Nephron (organoid): ENCODE measurements at regions not wholly inside any gene's neighbourhood (a gene's known extent, or its start where the extent isn't known, plus 50 kb on each side); places are given as distances from the start of the nearest gene placed in this dataset.

Source experiments
- H3K27ac Mint-ChIP-seq, 3 experiments: 2 replicates each; pipeline ENCODE4 v1.8.0; 2020; ENCODE audit warnings: mixed read lengths in 3 of 3, mild to moderate bottlenecking in 2 of 3, moderate library complexity in 1 of 3
- H3K27me3 Mint-ChIP-seq: 2 replicates; pipeline ENCODE4 v1.8.0; 2021; ENCODE audit warnings: low read depth, mild to moderate bottlenecking, moderate library complexity, mixed read lengths
- H3K36me3 Mint-ChIP-seq: 2 replicates; pipeline ENCODE4 v1.8.0; 2020; ENCODE audit warnings: low read depth, mixed read lengths
- H3K4me1 Mint-ChIP-seq: 2 replicates; pipeline ENCODE4 v1.8.0; 2020; ENCODE audit warnings: mixed read lengths
- H3K4me3 Mint-ChIP-seq, 3 experiments: 2 replicates each; pipeline ENCODE4 v1.8.0; 2020; ENCODE audit warnings: mild to moderate bottlenecking in 3 of 3, mixed read lengths in 3 of 3, moderate library complexity in 2 of 3
- H3K9me3 Mint-ChIP-seq: 2 replicates; pipeline ENCODE4 v1.8.0; 2020; ENCODE audit warnings: mixed read lengths
- CTCF ChIP-seq, 3 experiments: fragments of 200-600 bp; sonication (generic); IDR thresholded peaks; one replicate each; pipeline ENCODE4 v1.5.0; 2021; ENCODE audit warnings: antibody characterized with exemption in 3 of 3; ENCODE audit not compliant: unreplicated experiment in 3 of 3

GRCh38 chr3:148158210-148158609 lies 539.5 kb upstream of the AGTR1 start:
- Mint-ChIP-seq H3K27ac (no peak overlapping the region), H3K9me3 (peaks cover 3% of the 10 kb centered on the region), H3K36me3 (no peaks in the 10 kb centered on the region), H3K4me3 (no peak overlapping the region), H3K4me1 (no peaks in the 10 kb centered on the region), H3K27me3 (no peaks in the 10 kb centered on the region)
- TF ChIP-seq CTCF (IDR thresholded peaks at IDR 0.05; ENCODE audit: unreplicated experiment in 3 of 3): no peak

- Mint-ChIP-seq H3K27me3 (no peaks in the 10 kb centered on the region), H3K4me1 (no peaks in the 10 kb centered on the region), H3K36me3 (no peaks in the 10 kb centered on the region), H3K9me3 (peaks cover 3% of the 10 kb centered on the region), H3K4me3 (no peak overlapping the region), H3K27ac (no peak overlapping the region)
- TF ChIP-seq CTCF (IDR thresholded peaks at IDR 0.05; ENCODE audit: unreplicated experiment in 3 of 3): no peak
Observed at GRCh38 chr3:148162132-148162531, 535.6 kb upstream of the AGTR1 start.

GRCh38 chr3:148168347-148168746 lies 529.4 kb upstream of the AGTR1 start:
- no peaks in the 10 kb centered on the region for H3K36me3 Mint-ChIP-seq
- H3K9me3 Mint-ChIP-seq: no peaks in the 10 kb centered on the region
- no peaks in the 10 kb centered on the region for H3K4me1 Mint-ChIP-seq
- no peak for TF ChIP-seq CTCF (IDR thresholded peaks at IDR 0.05; ENCODE audit: unreplicated experiment in 3 of 3)
- H3K4me3 Mint-ChIP-seq: no peak overlapping the region
- H3K27ac Mint-ChIP-seq: no peak overlapping the region
- H3K27me3 Mint-ChIP-seq: no peaks in the 10 kb centered on the region

GRCh38 chr3:148173851-148174250 lies 523.9 kb upstream of the AGTR1 start:
- no peaks in the 10 kb centered on the region for H3K27me3 Mint-ChIP-seq
- no peaks in the 10 kb centered on the region for H3K9me3 Mint-ChIP-seq
- H3K4me3 Mint-ChIP-seq: no peak overlapping the region
- H3K27ac Mint-ChIP-seq: peak overlapping the region in 1 of 3 experiments; percentile 29
- no peaks in the 10 kb centered on the region for H3K36me3 Mint-ChIP-seq
- H3K4me1 Mint-ChIP-seq: peaks cover 13% of the 10 kb centered on the region
- TF ChIP-seq CTCF (IDR thresholded peaks at IDR 0.05; ENCODE audit: unreplicated experiment in 3 of 3): no peak

GRCh38 chr3:148175214-148175613 lies 522.5 kb upstream of the AGTR1 start:
- Mint-ChIP-seq H3K27me3 (no peaks in the 10 kb centered on the region), H3K27ac (no peak overlapping the region), H3K4me1 (peaks cover 13% of the 10 kb centered on the region), H3K36me3 (no peaks in the 10 kb centered on the region), H3K9me3 (no peaks in the 10 kb centered on the region), H3K4me3 (no peak overlapping the region)
- no peak for TF ChIP-seq CTCF (IDR thresholded peaks at IDR 0.05; ENCODE audit: unreplicated experiment in 3 of 3)

GRCh38 chr3:148178503-148178902 lies 519.2 kb upstream of the AGTR1 start:
- Mint-ChIP-seq H3K4me1 (peaks cover 13% of the 10 kb centered on the region), H3K9me3 (no peaks in the 10 kb centered on the region), H3K4me3 (no peak overlapping the region), H3K27ac (peak overlapping the region in 2 of 3 experiments; percentile 7 to 26), H3K27me3 (no peaks in the 10 kb centered on the region), H3K36me3 (no peaks in the 10 kb centered on the region)
- no peak for TF ChIP-seq CTCF (IDR thresholded peaks at IDR 0.05; ENCODE audit: unreplicated experiment in 3 of 3)
